BE2C (cell line): ENCODE measurements at regions not wholly inside any gene's neighbourhood (a gene's known extent, or its start where the extent isn't known, plus 50 kb on each side); places are given as distances from the start of the nearest gene placed in this dataset.

ENCODE experiments used
- DNase-seq: peaks from one replicate; pipeline ENCODE4 v3.0.0-alpha.2; 2020
- H3K27me3 ChIP-seq: fragments of 250-450 bp; sonication (Bioruptor Pico); 2 replicates; pipeline ENCODE4 v1.5.1; 2020; ENCODE audit warnings: mild to moderate bottlenecking
- H3K36me3 ChIP-seq: fragments of 250-450 bp; sonication (Bioruptor Pico); 2 replicates; pipeline ENCODE4 v1.5.1; 2020; ENCODE audit warnings: mild to moderate bottlenecking
- H3K4me1 ChIP-seq: fragments of 250-450 bp; sonication (Bioruptor Pico); 2 replicates; pipeline ENCODE4 v1.5.1; 2020
- H3K4me3 ChIP-seq: 2 replicates; pipeline ENCODE4 v1.5.1; 2011; ENCODE audit warnings: low read depth, low read length
- H3K9me3 ChIP-seq: fragments of 250-450 bp; sonication (Bioruptor Pico); 2 replicates; pipeline ENCODE4 v1.5.1; 2020
- CTCF ChIP-seq: IDR thresholded peaks from 2 replicates; pipeline ENCODE4 v1.5.1; 2012; ENCODE audit warnings: mild to moderate bottlenecking, low read depth, low read length

- Histone ChIP-seq H3K36me3 (no peaks in the 10 kb centered on the region), H3K27me3 (0 out of 2 replicates have a peak, but pooled peaks cover 2% of the 10 kb centered on the region), H3K9me3 (no peaks in the 10 kb centered on the region), H3K4me3 (no peak overlapping the region), H3K4me1 (no peaks in the 10 kb centered on the region)
- DNase-seq = no peak
- TF ChIP-seq CTCF = no peak
These were observed 221.2 kb downstream of the FNDC1 start for GRCh38 chr6:159390381-159390780.

- 0 out of 2 replicates have a peak, but pooled peaks cover 2% of the 10 kb centered on the region for H3K27me3 ChIP-seq
- DNase-seq = no peak
- H3K4me3 ChIP-seq = no peak overlapping the region
- no peaks in the 10 kb centered on the region for H3K4me1 ChIP-seq
- no peaks in the 10 kb centered on the region for H3K36me3 ChIP-seq
- H3K9me3 ChIP-seq = no peaks in the 10 kb centered on the region
- TF ChIP-seq CTCF = no peak
These were observed 220.5 kb downstream of the FNDC1 start for GRCh38 chr6:159389695-159390094.

- H3K36me3 ChIP-seq = no peaks in the 10 kb centered on the region
- no peaks in the 10 kb centered on the region for H3K9me3 ChIP-seq
- no peaks in the 10 kb centered on the region for H3K4me1 ChIP-seq
- TF ChIP-seq CTCF = no peak
- DNase-seq = no peak
- H3K27me3 ChIP-seq = no peaks in the 10 kb centered on the region
- no peak overlapping the region for H3K4me3 ChIP-seq
These were observed 210.9 kb downstream of the FNDC1 start for GRCh38 chr6:159380114-159380513.

- DNase-seq = no peak
- H3K9me3 ChIP-seq = no peaks in the 10 kb centered on the region
- H3K27me3 ChIP-seq = no peaks in the 10 kb centered on the region
- no peak overlapping the region for H3K4me3 ChIP-seq
- no peaks in the 10 kb centered on the region for H3K36me3 ChIP-seq
- H3K4me1 ChIP-seq = no peaks in the 10 kb centered on the region
- TF ChIP-seq CTCF = no peak
These were observed 209.5 kb downstream of the FNDC1 start for GRCh38 chr6:159378411-159379328.

GRCh38 chr6:159376516-159377158 is 207.4 kb downstream of the FNDC1 start:
- Histone ChIP-seq H3K4me3 (no peak overlapping the region), H3K9me3 (no peaks in the 10 kb centered on the region), H3K4me1 (no peaks in the 10 kb centered on the region), H3K27me3 (no peaks in the 10 kb centered on the region), H3K36me3 (no peaks in the 10 kb centered on the region)
- no peak for TF ChIP-seq CTCF
- no peak for DNase-seq

GRCh38 chr6:159375014-159375413 is 205.8 kb downstream of the FNDC1 start:
- H3K9me3 ChIP-seq = no peaks in the 10 kb centered on the region
- no peak for TF ChIP-seq CTCF
- H3K4me1 ChIP-seq = no peaks in the 10 kb centered on the region
- no peak for DNase-seq
- H3K36me3 ChIP-seq = no peaks in the 10 kb centered on the region
- no peaks in the 10 kb centered on the region for H3K27me3 ChIP-seq
- no peak overlapping the region for H3K4me3 ChIP-seq
